Activated CD8-positive, alpha-beta memory T cell treated with anti-CD3 and anti-CD28 coated beads, Interleukin-2, amount 10 ng/mL, durations not matched to agents 7 days and 5 days (primary cell): ENCODE measurements at regions not wholly inside any gene's neighbourhood (a gene's known extent, or its start where the extent isn't known, plus 50 kb on each side); places are given as distances from the start of the nearest gene placed in this dataset.
"Not testable (repeated sequence)": the region's sequence is repeated elsewhere in the genome, so short reads cannot be mapped to it uniquely, and the experiment has no call there.

Experiments
- ATAC-seq: fragments of 150-1000 bp; cut with Tn5 transposase; one replicate; pipeline ENCODE4 v1.10.0; 2021; ENCODE audit warnings: moderate library complexity
- CTCF ChIA-PET: fragments of 350-600 bp; sonication (Branson Sonifier 250); formaldehyde crosslinking; loops from one replicate; lab custom pipeline; 2021; ENCODE audit warnings: antibody characterized with exemption; lab: Charles Lee
- DNase-seq: peaks from one replicate; pipeline ENCODE4 v3.0.0-alpha.2; 2020
- H3K27ac Mint-ChIP-seq: one replicate; pipeline ENCODE4 v1.8.0; 2021; ENCODE audit warnings: mild to moderate bottlenecking, mixed read lengths
- H3K27me3 Mint-ChIP-seq: one replicate; pipeline ENCODE4 v1.8.0; 2021; ENCODE audit warnings: mixed read lengths
- H3K36me3 Mint-ChIP-seq: one replicate; pipeline ENCODE4 v1.8.0; 2021; ENCODE audit warnings: mild to moderate bottlenecking, mixed read lengths
- H3K4me1 Mint-ChIP-seq: one replicate; pipeline ENCODE4 v1.8.0; 2021; ENCODE audit warnings: mixed read lengths
- H3K4me3 Mint-ChIP-seq: one replicate; pipeline ENCODE4 v1.8.0; 2021; ENCODE audit warnings: mild to moderate bottlenecking, moderate library complexity, mixed read lengths
- H3K9me3 Mint-ChIP-seq: one replicate; pipeline ENCODE4 v1.8.0; 2022; ENCODE audit warnings: low read depth, mixed read lengths

GRCh38 chr9:101859620-101860019 is 121.2 kb upstream of the GRIN3A start:
- DNase-seq (no peak), ATAC-seq (no peak)
- CTCF ChIA-PET: no interaction called here
- Mint-ChIP-seq H3K27ac (no peak overlapping the region), H3K36me3 (no peaks in the 10 kb centered on the region), H3K4me3 (no peak overlapping the region), H3K27me3 (no peaks in the 10 kb centered on the region), H3K4me1 (no peaks in the 10 kb centered on the region), H3K9me3 (no peaks in the 10 kb centered on the region)

- CTCF ChIA-PET: no interaction called here
- Mint-ChIP-seq H3K27ac (no peak overlapping the region), H3K36me3 (no peaks in the 10 kb centered on the region), H3K27me3 (no peaks in the 10 kb centered on the region), H3K9me3 (peaks cover 4% of the 10 kb centered on the region), H3K4me1 (no peaks in the 10 kb centered on the region), H3K4me3 (no peak overlapping the region)
- ATAC-seq (no peak), DNase-seq (no peak)
These were observed 119.6 kb upstream of the GRIN3A start for GRCh38 chr9:101858026-101858425.

GRCh38 chr9:101849102-101849707 is 110.8 kb upstream of the GRIN3A start:
- ATAC-seq: no peak
- no peak for DNase-seq
- peaks cover 4% of the 10 kb centered on the region for H3K9me3 Mint-ChIP-seq
- no peaks in the 10 kb centered on the region for H3K27me3 Mint-ChIP-seq
- no peak overlapping the region for H3K27ac Mint-ChIP-seq
- H3K36me3 Mint-ChIP-seq: no peaks in the 10 kb centered on the region
- no peak overlapping the region for H3K4me3 Mint-ChIP-seq
- CTCF ChIA-PET: no interaction called here
- no peaks in the 10 kb centered on the region for H3K4me1 Mint-ChIP-seq

GRCh38 chr9:101848485-101848919 is 110.1 kb upstream of the GRIN3A start:
- H3K4me1 Mint-ChIP-seq: no peaks in the 10 kb centered on the region
- H3K9me3 Mint-ChIP-seq: no peaks in the 10 kb centered on the region
- CTCF ChIA-PET: no interaction called here
- no peak overlapping the region for H3K4me3 Mint-ChIP-seq
- DNase-seq: no peak
- H3K27me3 Mint-ChIP-seq: no peaks in the 10 kb centered on the region
- no peaks in the 10 kb centered on the region for H3K36me3 Mint-ChIP-seq
- no peak for ATAC-seq
- H3K27ac Mint-ChIP-seq: no peak overlapping the region

- Mint-ChIP-seq H3K27ac (no peak overlapping the region), H3K36me3 (no peaks in the 10 kb centered on the region), H3K27me3 (no peaks in the 10 kb centered on the region), H3K4me3 (no peak overlapping the region), H3K4me1 (no peaks in the 10 kb centered on the region), H3K9me3 (no peaks in the 10 kb centered on the region)
- CTCF ChIA-PET: no interaction called here
- DNase-seq (no peak), ATAC-seq (no peak)
These were observed 107.7 kb upstream of the GRIN3A start for GRCh38 chr9:101846161-101846560.

GRCh38 chr9:101840694-101841188 is 102.3 kb upstream of the GRIN3A start:
- H3K36me3 Mint-ChIP-seq: no peaks in the 10 kb centered on the region
- no peak for ATAC-seq
- no peak overlapping the region for H3K27ac Mint-ChIP-seq
- no peak for DNase-seq
- H3K9me3 Mint-ChIP-seq: peaks cover 3% of the 10 kb centered on the region
- H3K27me3 Mint-ChIP-seq: no peaks in the 10 kb centered on the region
- H3K4me3 Mint-ChIP-seq: no peak overlapping the region
- CTCF ChIA-PET: no interaction called here
- H3K4me1 Mint-ChIP-seq: no peaks in the 10 kb centered on the region

- H3K27me3 Mint-ChIP-seq, ATAC-seq, H3K4me3 Mint-ChIP-seq, DNase-seq, H3K27ac Mint-ChIP-seq, H3K4me1 Mint-ChIP-seq, H3K9me3 Mint-ChIP-seq, CTCF ChIA-PET, H3K36me3 Mint-ChIP-seq: not testable (repeated sequence)
These were observed 100.5 kb upstream of the GRIN3A start for GRCh38 chr9:101838988-101839387.

- DNase-seq: no peak
- H3K27ac Mint-ChIP-seq: no peak overlapping the region
- H3K4me1 Mint-ChIP-seq: no peaks in the 10 kb centered on the region
- no peaks in the 10 kb centered on the region for H3K36me3 Mint-ChIP-seq
- peaks cover 3% of the 10 kb centered on the region for H3K9me3 Mint-ChIP-seq
- ATAC-seq: no peak
- CTCF ChIA-PET: no interaction called here
- no peak overlapping the region for H3K4me3 Mint-ChIP-seq
- H3K27me3 Mint-ChIP-seq: no peaks in the 10 kb centered on the region
These were observed 97.6 kb upstream of the GRIN3A start for GRCh38 chr9:101836021-101836420.

- Mint-ChIP-seq H3K4me3 (no peak overlapping the region), H3K9me3 (no peaks in the 10 kb centered on the region), H3K27ac (no peak overlapping the region), H3K27me3 (no peaks in the 10 kb centered on the region), H3K4me1 (no peaks in the 10 kb centered on the region), H3K36me3 (no peaks in the 10 kb centered on the region)
- ATAC-seq (no peak), DNase-seq (no peak)
- CTCF ChIA-PET: no interaction called here
These were observed 94.0 kb upstream of the GRIN3A start for GRCh38 chr9:101832486-101832885.

GRCh38 chr9:101821450-101821849 is 83.0 kb upstream of the GRIN3A start:
- DNase-seq, H3K36me3 Mint-ChIP-seq, H3K4me3 Mint-ChIP-seq, CTCF ChIA-PET, ATAC-seq, H3K4me1 Mint-ChIP-seq, H3K9me3 Mint-ChIP-seq, H3K27me3 Mint-ChIP-seq, H3K27ac Mint-ChIP-seq: not testable (repeated sequence)

GRCh38 chr9:101820983-101821382 is 82.5 kb upstream of the GRIN3A start:
- CTCF ChIA-PET, DNase-seq, H3K36me3 Mint-ChIP-seq, H3K4me3 Mint-ChIP-seq, H3K27ac Mint-ChIP-seq, H3K9me3 Mint-ChIP-seq, H3K4me1 Mint-ChIP-seq, H3K27me3 Mint-ChIP-seq, ATAC-seq: not testable (repeated sequence)

GRCh38 chr9:101814064-101814463 is 75.6 kb upstream of the GRIN3A start:
- no peaks in the 10 kb centered on the region for H3K27me3 Mint-ChIP-seq
- CTCF ChIA-PET: no interaction called here
- DNase-seq (no peak), ATAC-seq (no peak)
- no peaks in the 10 kb centered on the region for H3K4me1 Mint-ChIP-seq
- H3K36me3 Mint-ChIP-seq: no peaks in the 10 kb centered on the region
- H3K9me3 Mint-ChIP-seq: peaks cover 5% of the 10 kb centered on the region
- H3K27ac Mint-ChIP-seq: no peak overlapping the region
- H3K4me3 Mint-ChIP-seq: no peak overlapping the region

- ATAC-seq, H3K4me3 Mint-ChIP-seq, H3K27ac Mint-ChIP-seq, DNase-seq, H3K36me3 Mint-ChIP-seq, H3K27me3 Mint-ChIP-seq, H3K4me1 Mint-ChIP-seq, H3K9me3 Mint-ChIP-seq, CTCF ChIA-PET: not testable (repeated sequence)
These were observed 69.4 kb upstream of the GRIN3A start for GRCh38 chr9:101807879-101808278.

GRCh38 chr9:101796044-101796443 is 57.6 kb upstream of the GRIN3A start:
- H3K4me1 Mint-ChIP-seq: no peaks in the 10 kb centered on the region
- no peaks in the 10 kb centered on the region for H3K9me3 Mint-ChIP-seq
- no peaks in the 10 kb centered on the region for H3K27me3 Mint-ChIP-seq
- no peak for DNase-seq
- CTCF ChIA-PET: no interaction called here
- H3K27ac Mint-ChIP-seq: no peak overlapping the region
- no peak for ATAC-seq
- H3K4me3 Mint-ChIP-seq: no peak overlapping the region
- H3K36me3 Mint-ChIP-seq: no peaks in the 10 kb centered on the region

- Mint-ChIP-seq H3K4me1 (no peaks in the 10 kb centered on the region), H3K27ac (no peak overlapping the region), H3K9me3 (no peaks in the 10 kb centered on the region), H3K4me3 (no peak overlapping the region), H3K27me3 (no peaks in the 10 kb centered on the region), H3K36me3 (no peaks in the 10 kb centered on the region)
- no peak for ATAC-seq
- no peak for DNase-seq
- CTCF ChIA-PET: no interaction called here
These were observed 56.7 kb upstream of the GRIN3A start for GRCh38 chr9:101795147-101795546.
